Common myeloid progenitor, CD34-positive (primary cell): ENCODE measurements at regions not wholly inside any gene's neighbourhood (a gene's known extent, or its start where the extent isn't known, plus 50 kb on each side); places are given as distances from the start of the nearest gene placed in this dataset.

Experiments used
- CTCF ChIA-PET: fragments of 350-600 bp; sonication (Branson Sonifier 250); formaldehyde crosslinking; loops from one replicate; lab custom pipeline; 2021; ENCODE audit warnings: antibody characterized with exemption; lab: Charles Lee
- POLR2A ChIA-PET: fragments of 350-600 bp; sonication (Branson Sonifier 250); formaldehyde crosslinking; loops from one replicate; lab custom pipeline; 2021; ENCODE audit warnings: antibody characterized with exemption; lab: Charles Lee
- DNase-seq, 3 donors: peaks; one replicate each; pipeline versions ENCODE4 v3.0.0 to v3.0.0-alpha.2; 2013
- H3K27ac ChIP-seq, 2 experiments: 1 replicate in 1 of 2; 2 replicates in 1 of 2; pipeline ENCODE4 v1.7.0; 2013; ENCODE audit warnings: inconsistent platforms in 2 of 2, low read length in 2 of 2, mild to moderate bottlenecking in 2 of 2, low read depth in 1 of 2, moderate library complexity in 1 of 2; ENCODE audit not compliant: severe bottlenecking in 2 of 2, insufficient read depth in 1 of 2, poor library complexity in 1 of 2
- H3K27me3 ChIP-seq, 5 experiments: replicated peaks in 2 of 5; 1 replicate in 3 of 5; 2 replicates in 2 of 5; pipeline versions ENCODE4 v1.6.1 to v1.7.0; 2013; ENCODE audit warnings: low read length in 4 of 5, mild to moderate bottlenecking in 2 of 5, moderate library complexity in 2 of 5, inconsistent platforms in 1 of 5; ENCODE audit not compliant: insufficient read depth in 5 of 5, control insufficient read depth in 4 of 5
- H3K36me3 ChIP-seq, 4 experiments: 1 replicate in 2 of 4; 2 replicates in 2 of 4; pipeline versions ENCODE4 v1.6.1 to v1.7.0; 2013; ENCODE audit warnings: low read length in 3 of 4, control low read depth in 1 of 4, mild to moderate bottlenecking in 1 of 4; ENCODE audit not compliant: control insufficient read depth in 4 of 4, insufficient read depth in 4 of 4
- H3K4me1 ChIP-seq, 4 experiments: 1 replicate in 3 of 4; 2 replicates in 1 of 4; pipeline versions ENCODE4 v1.6.1 to v1.7.1; 2013; ENCODE audit warnings: low read length in 3 of 4, mild to moderate bottlenecking in 3 of 4, control low read depth in 1 of 4, inconsistent platforms in 1 of 4, moderate library complexity in 1 of 4; ENCODE audit not compliant: control insufficient read depth in 4 of 4, insufficient read depth in 4 of 4; ENCODE audit errors: control extremely low read depth in 1 of 4
- H3K4me3 ChIP-seq, 7 experiments: 1 replicate in 4 of 7; 2 replicates in 3 of 7; pipeline versions ENCODE4 v1.5.1 to v1.7.0; 2013; ENCODE audit warnings: mild to moderate bottlenecking in 7 of 7, low read length in 6 of 7, moderate library complexity in 6 of 7, inconsistent platforms in 2 of 7, low read depth in 2 of 7, control low read depth in 1 of 7; ENCODE audit not compliant: insufficient read depth in 4 of 7, control insufficient read depth in 1 of 7; ENCODE audit errors: extremely low read depth in 1 of 7
- H3K9me3 ChIP-seq, 5 experiments: 1 replicate in 4 of 5; 2 replicates in 1 of 5; pipeline versions ENCODE4 v1.6.1 to v1.7.1; 2013; ENCODE audit warnings: low read length in 4 of 5, mild to moderate bottlenecking in 2 of 5, inconsistent platforms in 1 of 5, low read depth in 1 of 5, moderate library complexity in 1 of 5; ENCODE audit not compliant: control insufficient read depth in 4 of 5, insufficient read depth in 2 of 5; ENCODE audit errors: control extremely low read depth in 1 of 5
- WGBS: methylation state at CpG from one replicate; pipeline ENCODE4 v1.1.5; 2013; ENCODE audit not compliant: insufficient coverage; 5-methylcytosine and 5-hydroxymethylcytosine counted together

DNA sequence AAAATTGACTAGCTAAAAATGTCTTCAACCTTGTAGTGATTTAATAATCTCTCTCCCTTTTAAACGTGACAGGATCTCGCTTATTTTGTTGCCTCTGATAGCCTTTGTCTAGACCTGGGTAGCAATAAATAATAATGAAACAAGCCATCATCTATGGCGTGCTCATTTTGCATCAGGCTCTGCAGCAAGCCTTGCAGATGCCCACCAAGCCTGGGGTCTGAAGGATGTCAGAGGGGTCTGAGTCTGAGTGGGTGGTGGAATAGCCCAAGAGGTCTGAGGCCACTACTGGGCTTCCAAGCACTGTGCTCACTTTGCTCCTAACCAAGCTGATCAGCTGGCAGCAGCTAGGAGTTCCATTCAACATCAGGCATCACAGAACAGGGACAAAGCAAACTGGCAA lies 109.4 kb downstream of the GYPC start:
- POLR2A ChIA-PET = no interaction called here
- peaks cover 0 to 14% (median 5%) of the 10 kb centered on the region in 4 experiments for H3K4me1 ChIP-seq

GRCh38 chr2:126766295-126766968 lies 110.5 kb downstream of the GYPC start:
- DNase-seq = no peak
- Histone ChIP-seq H3K36me3 (no peaks in the 10 kb centered on the region), H3K4me3 (no peak overlapping the region), H3K27me3 (peaks cover 0 to 22% (median 2%) of the 10 kb centered on the region in 5 experiments), H3K9me3 (peaks cover 0 to 2% (median 0%) of the 10 kb centered on the region in 5 experiments), H3K4me1 (peaks cover 0 to 12% (median 5%) of the 10 kb centered on the region in 4 experiments), H3K27ac (no peak overlapping the region)
- POLR2A ChIA-PET = no interaction called here
- 87% methylated on average over 3 of the region's 7 CpGs for WGBS
- CTCF ChIA-PET = no interaction called here

More for the DNA sequence above, 109.4 kb downstream of the GYPC start:
- 100% methylated on average over 1 of the region's 3 CpGs for WGBS
- Histone ChIP-seq H3K36me3 (no peaks in the 10 kb centered on the region), H3K27ac (no peak overlapping the region), H3K27me3 (peaks cover 0 to 22% (median 0%) of the 10 kb centered on the region in 5 experiments), H3K9me3 (peaks cover 0 to 2% (median 0%) of the 10 kb centered on the region in 5 experiments), H3K4me3 (no peak overlapping the region)
- CTCF ChIA-PET = interaction anchor here (1.2 kb wide), 1 partner anchor 13 kb away, joined by 3 read pairs; no protein-coding TSS in a partner anchor
- no peak for DNase-seq

DNA sequence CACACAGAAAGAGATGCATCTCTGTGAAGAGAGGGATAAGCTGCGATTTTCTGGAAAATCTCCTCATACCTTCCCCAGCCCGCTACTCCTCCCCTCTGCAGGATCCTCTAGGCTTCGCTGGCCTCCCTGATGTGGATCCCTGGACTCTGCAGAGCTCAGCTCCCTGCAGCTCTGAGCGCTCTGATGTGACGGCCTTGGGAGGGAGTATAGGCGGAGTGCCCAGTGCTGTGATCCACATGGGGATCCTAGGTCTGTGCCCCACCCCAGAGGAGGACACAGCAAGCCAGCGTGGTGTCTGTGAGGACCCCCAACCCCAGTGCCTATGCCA lies 111.0 kb downstream of the GYPC start:
- Histone ChIP-seq H3K27me3 (peaks cover 0 to 22% (median 2%) of the 10 kb centered on the region in 5 experiments), H3K36me3 (no peaks in the 10 kb centered on the region), H3K9me3 (peaks cover 0 to 2% (median 0%) of the 10 kb centered on the region in 5 experiments), H3K27ac (no peak overlapping the region), H3K4me3 (no peak overlapping the region), H3K4me1 (peaks cover 0 to 7% (median 5%) of the 10 kb centered on the region in 4 experiments)
- POLR2A ChIA-PET = no interaction called here
- no peak for DNase-seq
- CTCF ChIA-PET = no interaction called here
- 94% methylated on average over 7 of the region's 7 CpGs for WGBS

GRCh38 chr2:126769118-126769517 lies 113.2 kb downstream of the GYPC start:
- Histone ChIP-seq H3K36me3 (no peaks in the 10 kb centered on the region), H3K4me1 (no peaks in the 10 kb centered on the region), H3K27me3 (peaks cover 0 to 22% (median 2%) of the 10 kb centered on the region in 5 experiments), H3K9me3 (no peaks in the 10 kb centered on the region), H3K4me3 (no peak overlapping the region), H3K27ac (no peak overlapping the region)
- CTCF ChIA-PET = interaction anchor here (1.2 to 1.8 kb wide), 2 partner anchors 10 to 14 kb away, joined by 3 to 4 read pairs; no protein-coding TSS in a partner anchor
- DNase-seq = peak in 1 of 3 donors; percentile 10
- WGBS = 70% methylated on average over 3 of the region's 3 CpGs
- POLR2A ChIA-PET = no interaction called here

GRCh38 chr2:126770466-126770865 lies 114.5 kb downstream of the GYPC start:
- Histone ChIP-seq H3K9me3 (no peaks in the 10 kb centered on the region), H3K27me3 (peaks cover 0 to 25% (median 2%) of the 10 kb centered on the region in 5 experiments), H3K36me3 (no peaks in the 10 kb centered on the region), H3K4me3 (no peak overlapping the region), H3K4me1 (no peaks in the 10 kb centered on the region), H3K27ac (no peak overlapping the region)
- DNase-seq = no peak
- ChIA-PET POLR2A (no interaction called here), CTCF (no interaction called here)
- 100% methylated on average over 2 of the region's 2 CpGs for WGBS

GRCh38 chr2:126771094-126771493 lies 115.1 kb downstream of the GYPC start:
- POLR2A ChIA-PET = no interaction called here
- no peak for DNase-seq
- CTCF ChIA-PET = interaction anchor here (0.7 kb wide), 1 partner anchor 111 kb away, joined by 4 read pairs; no protein-coding TSS in a partner anchor
- no peak overlapping the region for H3K27ac ChIP-seq
- no peaks in the 10 kb centered on the region for H3K36me3 ChIP-seq
- WGBS = 98% methylated on average over 6 of the region's 6 CpGs
- H3K9me3 ChIP-seq = no peaks in the 10 kb centered on the region
- H3K4me3 ChIP-seq = no peak overlapping the region
- H3K27me3 ChIP-seq = peaks cover 0 to 29% (median 2%) of the 10 kb centered on the region in 5 experiments
- peaks cover 0 to under 1% (median 0%) of the 10 kb centered on the region in 4 experiments for H3K4me1 ChIP-seq

DNA sequence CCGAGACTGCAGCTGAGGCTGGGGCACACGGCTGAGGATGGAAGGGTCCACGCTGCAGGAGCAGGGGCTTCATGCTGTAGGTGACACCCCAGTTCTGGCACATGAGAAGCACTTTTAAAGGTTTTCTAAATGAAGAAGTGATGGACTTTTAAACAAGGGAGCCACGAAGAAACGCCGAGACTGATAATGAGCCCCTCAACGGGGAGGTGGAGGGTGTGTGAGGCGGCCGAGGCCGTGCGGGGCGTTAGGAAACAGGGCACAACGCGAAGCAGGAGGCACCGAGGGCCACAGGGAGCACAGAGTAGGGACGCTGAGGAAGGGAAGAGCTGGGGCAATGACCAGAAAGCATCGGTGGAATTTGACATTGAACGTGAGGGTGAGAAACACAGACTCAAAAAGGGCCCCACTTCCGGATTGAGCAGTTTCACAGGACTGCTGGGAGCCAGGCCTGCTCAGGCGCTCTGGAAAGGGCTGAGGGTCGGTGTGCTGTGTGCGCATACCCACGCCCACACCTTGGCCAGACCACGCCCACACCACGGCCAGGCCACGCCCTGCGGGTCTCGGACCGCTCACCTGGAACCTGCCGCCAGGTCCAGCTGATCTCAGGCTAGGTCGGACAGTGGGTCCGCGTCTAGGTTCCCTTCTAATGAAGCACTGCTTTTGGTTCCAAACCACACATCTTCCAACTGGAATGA lies 115.7 kb downstream of the GYPC start:
- H3K4me1 ChIP-seq = peaks cover 0 to 4% (median 2%) of the 10 kb centered on the region in 4 experiments
- CTCF ChIA-PET = interaction anchor here (0.7 kb wide), 1 partner anchor 111 kb away, joined by 4 read pairs; no protein-coding TSS in a partner anchor
- WGBS = 93% methylated on average over 29 of the region's 33 CpGs
- POLR2A ChIA-PET = no interaction called here
- no peak overlapping the region for H3K4me3 ChIP-seq
- peaks cover 0 to 30% (median 2%) of the 10 kb centered on the region in 5 experiments for H3K27me3 ChIP-seq
- no peak for DNase-seq
- H3K36me3 ChIP-seq = no peaks in the 10 kb centered on the region
- H3K9me3 ChIP-seq = no peaks in the 10 kb centered on the region
- H3K27ac ChIP-seq = no peak overlapping the region
